ENCODE measurements at regions not wholly inside any gene's neighbourhood (a gene's known extent, or its start where the extent isn't known, plus 50 kb on each side); places are given as distances from the start of the nearest gene placed in this dataset.

DNA sequence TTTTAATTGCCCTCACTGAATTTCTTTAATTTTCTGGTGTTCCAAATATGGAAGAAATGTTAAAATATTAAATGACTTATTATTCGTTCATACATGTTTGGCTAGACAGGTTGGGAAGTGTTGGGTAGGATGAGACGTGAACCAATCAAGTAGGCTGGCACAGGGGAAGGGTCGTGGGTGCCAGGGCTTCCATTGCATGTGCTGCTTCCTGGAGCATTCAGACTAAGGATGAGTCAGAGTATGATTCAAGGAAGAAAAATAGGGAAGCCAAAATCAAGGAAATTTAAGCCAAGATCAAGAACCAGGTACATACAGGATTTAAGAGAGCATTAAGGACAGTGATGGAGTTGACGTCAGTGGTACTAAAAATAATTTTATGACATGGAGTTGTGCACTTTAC lies 2068.0 kb downstream of the MAT2B start:
- no peak overlapping the region for H3K4me3 ChIP-seq
- no peaks in the 10 kb centered on the region for H3K36me3 ChIP-seq
- H3K27ac ChIP-seq: no peak overlapping the region
- DNase-seq (ENCODE audit: low read depth in 1 of 2, low spot score in 1 of 2): no peak
- no peaks in the 10 kb centered on the region for H3K4me1 ChIP-seq (ENCODE audit: low read depth)
- H3K9me3 ChIP-seq (ENCODE audit: low read depth): no peaks in the 10 kb centered on the region
- no peak for TF ChIP-seq CTCF (IDR thresholded peaks at IDR 0.05; ENCODE audit: low read depth, low read length)
- H3K27me3 ChIP-seq: no peaks in the 10 kb centered on the region

DNA sequence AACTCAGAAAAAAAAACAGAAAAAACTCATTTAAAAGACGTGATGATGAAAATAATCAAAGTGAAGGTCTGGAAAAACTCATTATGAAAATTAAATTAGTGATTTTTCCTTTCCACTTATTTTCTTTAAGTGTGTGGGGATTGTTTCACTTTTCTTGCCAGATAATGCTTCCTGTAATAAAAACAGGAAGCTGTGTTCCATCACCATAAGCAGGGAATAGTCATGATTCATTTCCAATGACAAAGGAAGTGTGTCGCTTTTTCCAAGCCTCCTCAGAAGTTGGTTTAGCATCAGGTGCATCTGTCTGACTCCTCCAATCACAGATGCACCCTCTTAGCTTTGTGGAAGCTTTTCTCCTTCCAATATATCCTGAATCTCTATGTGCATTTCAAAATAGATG lies 2068.7 kb downstream of the MAT2B start:
- Histone ChIP-seq H3K4me3 (no peak overlapping the region), H3K27ac (no peak overlapping the region), H3K36me3 (no peaks in the 10 kb centered on the region), H3K27me3 (no peaks in the 10 kb centered on the region), H3K9me3 (ENCODE audit: low read depth) (no peaks in the 10 kb centered on the region), H3K4me1 (ENCODE audit: low read depth) (no peaks in the 10 kb centered on the region)
- DNase-seq (ENCODE audit: low read depth in 1 of 2, low spot score in 1 of 2): no peak
- no peak for TF ChIP-seq CTCF (IDR thresholded peaks at IDR 0.05; ENCODE audit: low read depth, low read length)

DNA sequence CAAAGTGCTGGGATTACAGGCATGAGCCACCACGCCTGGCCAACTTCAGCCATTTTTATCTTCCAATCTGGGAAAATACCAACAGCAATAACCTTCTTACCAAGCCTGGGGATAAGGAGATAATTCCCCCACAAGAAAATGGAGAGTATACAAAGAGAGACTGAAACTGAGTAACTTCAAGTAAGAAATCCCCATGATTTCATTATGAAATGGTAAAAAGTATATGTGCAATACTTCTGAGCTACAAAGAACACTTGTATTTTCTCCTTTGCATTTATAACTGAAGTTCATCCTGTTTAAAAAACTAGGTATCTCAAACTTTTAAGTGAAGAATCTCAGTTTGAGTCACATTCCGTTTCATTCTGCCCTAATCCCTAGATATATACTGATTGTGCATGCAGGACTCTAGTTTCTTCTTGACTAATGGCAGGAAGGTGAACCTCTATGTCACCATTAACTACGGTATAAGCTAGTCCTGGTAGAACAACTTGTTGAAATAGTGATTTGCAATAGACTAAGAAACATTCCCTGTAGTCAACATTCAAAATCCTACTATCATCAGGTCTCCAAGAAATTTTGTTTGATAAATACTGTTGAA lies 2071.4 kb downstream of the MAT2B start:
- Histone ChIP-seq H3K27ac (no peak overlapping the region), H3K36me3 (no peaks in the 10 kb centered on the region), H3K9me3 (ENCODE audit: low read depth) (no peaks in the 10 kb centered on the region), H3K4me3 (no peak overlapping the region), H3K4me1 (ENCODE audit: low read depth) (no peaks in the 10 kb centered on the region), H3K27me3 (no peaks in the 10 kb centered on the region)
- no peak for DNase-seq (ENCODE audit: low read depth in 1 of 2, low spot score in 1 of 2)
- TF ChIP-seq CTCF (IDR thresholded peaks at IDR 0.05; ENCODE audit: low read depth, low read length): no peak

GRCh38 chr5:165579911-165580310 lies 2074.5 kb downstream of the MAT2B start:
- Histone ChIP-seq H3K4me1 (ENCODE audit: low read depth) (no peaks in the 10 kb centered on the region), H3K4me3 (no peak overlapping the region), H3K9me3 (ENCODE audit: low read depth) (no peaks in the 10 kb centered on the region), H3K27ac (no peak overlapping the region), H3K36me3 (no peaks in the 10 kb centered on the region), H3K27me3 (no peaks in the 10 kb centered on the region)
- TF ChIP-seq CTCF (IDR thresholded peaks at IDR 0.05; ENCODE audit: low read depth, low read length): no peak
- DNase-seq (ENCODE audit: low read depth in 1 of 2, low spot score in 1 of 2): no peak

GRCh38 chr5:165594693-165595092 lies 2089.3 kb downstream of the MAT2B start:
- no peak for TF ChIP-seq CTCF (IDR thresholded peaks at IDR 0.05; ENCODE audit: low read depth, low read length)
- Histone ChIP-seq H3K36me3 (no peaks in the 10 kb centered on the region), H3K4me1 (ENCODE audit: low read depth) (no peaks in the 10 kb centered on the region), H3K27me3 (no peaks in the 10 kb centered on the region), H3K9me3 (ENCODE audit: low read depth) (no peaks in the 10 kb centered on the region), H3K27ac (no peak overlapping the region), H3K4me3 (no peak overlapping the region)
- no peak for DNase-seq (ENCODE audit: low read depth in 1 of 2, low spot score in 1 of 2)

DNA sequence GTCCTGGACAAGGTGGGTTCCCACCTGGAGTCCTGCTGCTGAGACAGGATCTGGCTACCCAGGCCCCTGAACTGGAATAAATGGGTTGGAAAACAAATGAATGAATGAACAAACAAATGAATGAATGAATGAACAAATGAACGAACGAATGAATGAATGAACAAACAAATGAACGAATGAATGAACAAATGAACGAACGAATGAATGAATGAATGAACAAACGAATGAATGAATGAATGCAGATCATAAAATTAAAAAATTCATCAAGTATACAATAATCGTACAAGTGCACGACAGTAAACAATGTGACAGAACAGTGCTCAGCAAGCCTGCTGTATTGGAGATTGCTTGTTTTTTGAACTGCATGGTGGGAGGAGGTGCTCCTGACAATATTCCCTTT lies 2097.1 kb downstream of the MAT2B start:
- Histone ChIP-seq H3K27me3 (no peaks in the 10 kb centered on the region), H3K36me3 (no peaks in the 10 kb centered on the region), H3K4me1 (ENCODE audit: low read depth) (no peaks in the 10 kb centered on the region), H3K4me3 (no peak overlapping the region), H3K9me3 (ENCODE audit: low read depth) (no peaks in the 10 kb centered on the region), H3K27ac (no peak overlapping the region)
- DNase-seq (ENCODE audit: low read depth in 1 of 2, low spot score in 1 of 2): no peak
- no peak for TF ChIP-seq CTCF (IDR thresholded peaks at IDR 0.05; ENCODE audit: low read depth, low read length)

All from cardiac muscle cell (in vitro differentiated cells and primary cell).